GM12891 (cell line): ENCODE measurements at regions not wholly inside any gene's neighbourhood (a gene's known extent, or its start where the extent isn't known, plus 50 kb on each side); places are given as distances from the start of the nearest gene placed in this dataset.

Source experiments
- POLR2AphosphoS5 ChIP-seq: IDR thresholded peaks from 2 replicates; pipeline ENCODE4 v1.6.1; 2011; ENCODE audit warnings: low read depth, low read length, control low read depth
- TAF1 ChIP-seq: IDR thresholded peaks from 2 replicates; pipeline ENCODE4 v1.6.1; 2011; ENCODE audit warnings: low read depth, low read length, control low read depth

- TF ChIP-seq TAF1 = no peak
- no peak for TF ChIP-seq POLR2AphosphoS5
These were observed 2167.9 kb upstream of the C9orf72 start for GRCh38 chr9:29741169-29741568.
